Keratinocyte (primary cell): ENCODE measurements at regions not wholly inside any gene's neighbourhood (a gene's known extent, or its start where the extent isn't known, plus 50 kb on each side); places are given as distances from the start of the nearest gene placed in this dataset.

Experiments
- DNase-seq: peaks from one replicate; pipeline ENCODE4 v3.0.0-alpha.2; 2011; ENCODE audit warnings: low read depth, missing footprints, low spot score
- FAIRE-seq: peaks from 2 replicates; lab custom pipeline; 2011; peaks lifted over from hg19 to GRCh38; lab: Jason Lieb, UNC
- H2AFZ ChIP-seq: 2 replicates; pipeline ENCODE4 v1.6.0; 2012; ENCODE audit warnings: low read length, control low read depth, inconsistent platforms; ENCODE audit not compliant: control insufficient read depth
- H3K27ac ChIP-seq: 2 replicates; pipeline ENCODE4 v1.5.1; 2011; ENCODE audit warnings: low read length; ENCODE audit not compliant: control insufficient read depth, insufficient read depth
- H3K27me3 ChIP-seq: 3 replicates; pipeline ENCODE4 v1.6.0; 2011; ENCODE audit warnings: low read length; ENCODE audit not compliant: control insufficient read depth, insufficient read depth; ENCODE audit errors: extremely low read depth
- H3K36me3 ChIP-seq, 2 experiments: 2 replicates in 1 of 2; 3 replicates in 1 of 2; pipeline ENCODE4 v1.5.1; 2011; ENCODE audit warnings: low read length in 2 of 2, mild to moderate bottlenecking in 1 of 2; ENCODE audit not compliant: control insufficient read depth in 2 of 2, insufficient read depth in 2 of 2; ENCODE audit errors: extremely low read depth in 1 of 2
- H3K4me1 ChIP-seq: 3 replicates; pipeline ENCODE4 v1.5.1; 2011; ENCODE audit warnings: low read length; ENCODE audit not compliant: control insufficient read depth, insufficient read depth; ENCODE audit errors: extremely low read depth
- H3K4me2 ChIP-seq: 3 replicates; pipeline ENCODE4 v1.6.0; 2011; ENCODE audit warnings: low read depth, low read length; ENCODE audit not compliant: control insufficient read depth, insufficient read depth; ENCODE audit errors: extremely low read depth
- H3K4me3 ChIP-seq, 3 experiments: fragments of 200-600 bp in 1 of 3; sonication (generic) in 1 of 3; 2 replicates in 2 of 3; 3 replicates in 1 of 3; pipeline ENCODE4 v1.5.1; 2011 to 2016; ENCODE audit warnings: low read length in 3 of 3, mild to moderate bottlenecking in 3 of 3, control low read depth in 2 of 3, inconsistent platforms in 1 of 3, low read depth in 1 of 3, mixed read lengths in 1 of 3, mixed run types in 1 of 3, moderate library complexity in 1 of 3; ENCODE audit not compliant: control insufficient read depth in 2 of 3, insufficient read depth in 2 of 3; ENCODE audit errors: extremely low read depth in 1 of 3
- H3K79me2 ChIP-seq: 2 replicates; pipeline ENCODE4 v1.6.0; 2012; ENCODE audit warnings: low read length; ENCODE audit not compliant: control insufficient read depth, insufficient read depth
- H3K9ac ChIP-seq: 3 replicates; pipeline ENCODE4 v1.6.0; 2011; ENCODE audit warnings: low read length; ENCODE audit not compliant: control insufficient read depth, insufficient read depth; ENCODE audit errors: extremely low read depth
- H3K9me1 ChIP-seq: 3 replicates; pipeline ENCODE4 v1.6.0; 2011; ENCODE audit warnings: low read length; ENCODE audit not compliant: control insufficient read depth, insufficient read depth; ENCODE audit errors: extremely low read depth
- H3K9me3 ChIP-seq: 2 replicates; pipeline ENCODE4 v1.5.1; 2012; ENCODE audit warnings: low read depth, low read length; ENCODE audit not compliant: control insufficient read depth
- H4K20me1 ChIP-seq: 3 replicates; pipeline ENCODE4 v1.6.0; 2011; ENCODE audit warnings: low read length; ENCODE audit not compliant: control insufficient read depth, insufficient read depth; ENCODE audit errors: extremely low read depth
- CTCF ChIP-seq, 3 experiments: IDR thresholded peaks in 1 of 3; conservative IDR thresholded peaks in 1 of 3; optimal IDR thresholded peaks in 1 of 3; 2 replicates in 2 of 3; 3 replicates in 1 of 3; pipeline versions ENCODE3 to v1.5.1; 2011; ENCODE audit warnings: low read length in 3 of 3, mild to moderate bottlenecking in 3 of 3, moderate library complexity in 2 of 3, control low read depth in 1 of 3, inconsistent platforms in 1 of 3; ENCODE audit not compliant: insufficient read depth in 2 of 3; ENCODE audit errors: extremely low read depth in 1 of 3
- EZH2 ChIP-seq: IDR thresholded peaks from one replicate; pipeline ENCODE4 v1.6.1; 2012; ENCODE audit warnings: inconsistent platforms, mild to moderate bottlenecking, low read length, moderate library complexity
- dilution Hi-C: fragments of 300-500 bp; cut with MboI; formaldehyde crosslinking; loops from one replicate; pipeline ENCODE4 v1.7.0; 2020; ENCODE audit warnings: low sequenced_read_pairs; ENCODE audit not compliant: extremely low pct_ligation_motif_present

DNA sequence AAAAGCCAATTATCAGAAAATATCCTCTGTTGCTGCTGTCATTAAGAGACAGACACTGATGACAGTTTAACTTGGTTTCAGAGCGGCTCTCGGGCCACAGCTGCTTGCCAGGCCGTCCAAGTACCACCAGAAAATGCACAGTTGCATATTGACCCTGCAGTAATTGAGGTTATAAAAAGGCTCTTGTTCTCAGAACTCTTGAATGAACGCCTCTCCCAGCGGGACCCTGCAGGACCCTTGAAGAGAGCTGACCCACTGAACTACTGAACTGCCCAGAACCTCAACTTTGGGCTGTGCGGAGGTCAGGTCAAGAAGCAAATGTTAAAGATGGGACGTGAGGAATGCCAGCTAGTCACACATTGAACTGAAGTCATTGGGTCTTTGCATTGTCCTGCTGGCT, 1559.0 kb upstream of the SLC10A2 start:
- dilution Hi-C loops, result no loop called here
- DNase-seq (no peak), FAIRE-seq (no peak)
- H3K4me1 ChIP-seq, result no peaks in the 10 kb centered on the region
- no peaks in the 10 kb centered on the region for H3K36me3 ChIP-seq
- H2AFZ ChIP-seq, result no peak overlapping the region
- TF ChIP-seq CTCF (optimal IDR thresholded peaks at IDR 0.05 in 1 of 3, IDR thresholded peaks at IDR 0.05 in 1 of 3, conservative IDR thresholded peaks at IDR 0.05 in 1 of 3; ENCODE audit: extremely low read depth in 1 of 3, insufficient read depth in 2 of 3, low read length in 3 of 3) (no peak), EZH2 (no peak)
- no peaks in the 10 kb centered on the region for H3K9me1 ChIP-seq
- H3K4me2 ChIP-seq, result no peak overlapping the region
- H3K9me3 ChIP-seq, result no peaks in the 10 kb centered on the region
- H3K79me2 ChIP-seq, result no peaks in the 10 kb centered on the region
- no peak overlapping the region for H3K27ac ChIP-seq
- H3K4me3 ChIP-seq, result no peak overlapping the region
- no peaks in the 10 kb centered on the region for H4K20me1 ChIP-seq
- no peaks in the 10 kb centered on the region for H3K27me3 ChIP-seq
- no peak overlapping the region for H3K9ac ChIP-seq

- no peaks in the 10 kb centered on the region for H3K4me1 ChIP-seq
- TF ChIP-seq EZH2, result no peak
- no peak for TF ChIP-seq CTCF (optimal IDR thresholded peaks at IDR 0.05 in 1 of 3, IDR thresholded peaks at IDR 0.05 in 1 of 3, conservative IDR thresholded peaks at IDR 0.05 in 1 of 3; ENCODE audit: extremely low read depth in 1 of 3, insufficient read depth in 2 of 3, low read length in 3 of 3)
- no peak overlapping the region for H3K27ac ChIP-seq
- H3K27me3 ChIP-seq, result no peaks in the 10 kb centered on the region
- H3K79me2 ChIP-seq, result no peaks in the 10 kb centered on the region
- H4K20me1 ChIP-seq, result no peaks in the 10 kb centered on the region
- H3K9me1 ChIP-seq, result no peaks in the 10 kb centered on the region
- H3K36me3 ChIP-seq, result no peaks in the 10 kb centered on the region
- no peak overlapping the region for H3K4me2 ChIP-seq
- H3K9me3 ChIP-seq, result no peaks in the 10 kb centered on the region
- H2AFZ ChIP-seq, result no peak overlapping the region
- no peak overlapping the region for H3K4me3 ChIP-seq
- dilution Hi-C loops, result no loop called here
- no peak for FAIRE-seq
- H3K9ac ChIP-seq, result no peak overlapping the region
- no peak for DNase-seq
These were observed 1550.8 kb upstream of the SLC10A2 start for GRCh38 chr13:104616990-104617389.
